Activated effector memory CD4-positive, alpha-beta T cell treated with anti-CD3 and anti-CD28 coated beads, Interleukin-2, amount 50 U/mL, for 16 hours (primary cell): ENCODE measurements at regions not wholly inside any gene's neighbourhood (a gene's known extent, or its start where the extent isn't known, plus 50 kb on each side); places are given as distances from the start of the nearest gene placed in this dataset.
"Not testable (repeated sequence)": the region's sequence is repeated elsewhere in the genome, so short reads cannot be mapped to it uniquely, and the experiment has no call there.

ENCODE experiments used
- DNase-seq: peaks from one replicate; pipeline ENCODE4 v3.0.0-alpha.2; 2020

GRCh38 chrX:26851981-26852380 is 611.2 kb downstream of the PPP4R3C start:
- DNase-seq, result no peak

DNA sequence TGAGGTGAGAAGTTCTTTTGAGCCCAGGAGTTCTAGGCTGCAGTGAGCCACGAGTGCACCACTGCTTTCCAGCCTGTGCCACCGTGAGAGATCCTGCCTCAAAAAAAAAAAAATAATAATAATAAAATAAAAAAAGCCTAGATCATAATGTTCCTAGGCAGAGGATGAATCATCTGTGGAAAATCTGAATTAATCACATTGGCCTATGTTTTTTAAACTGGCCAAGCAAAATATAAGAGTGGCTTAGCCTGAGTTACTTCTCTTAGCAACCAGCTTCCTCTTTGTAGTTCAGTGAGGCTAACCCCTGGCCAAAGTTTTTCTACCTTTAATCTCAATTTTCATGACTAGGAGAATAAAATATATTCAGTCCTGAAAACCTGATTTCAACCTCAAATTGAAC is 614.6 kb downstream of the PPP4R3C start:
- no peak for DNase-seq

DNA sequence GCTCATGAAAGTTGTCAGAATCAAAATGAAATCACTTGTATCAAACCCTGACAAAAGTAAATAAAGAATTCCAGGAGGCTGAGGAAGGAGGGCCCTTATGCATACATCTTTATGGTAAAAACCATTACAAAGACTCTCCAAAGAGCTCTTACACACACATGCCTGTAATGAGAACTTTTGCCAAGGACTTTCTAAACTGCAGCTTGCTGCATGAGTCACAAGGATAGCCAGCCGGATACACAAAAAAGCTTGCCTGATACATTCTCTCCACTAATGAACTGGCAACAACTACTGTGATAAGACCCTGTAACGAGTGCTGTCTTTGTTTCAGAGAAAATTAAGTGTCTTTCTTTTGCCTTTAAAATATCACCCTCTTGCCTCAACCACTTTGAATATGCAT is 618.1 kb downstream of the PPP4R3C start:
- no peak for DNase-seq

GRCh38 chrX:26822448-26822847 is 606.5 kb downstream of the MAGEB5 start:
- no peak for DNase-seq

DNA sequence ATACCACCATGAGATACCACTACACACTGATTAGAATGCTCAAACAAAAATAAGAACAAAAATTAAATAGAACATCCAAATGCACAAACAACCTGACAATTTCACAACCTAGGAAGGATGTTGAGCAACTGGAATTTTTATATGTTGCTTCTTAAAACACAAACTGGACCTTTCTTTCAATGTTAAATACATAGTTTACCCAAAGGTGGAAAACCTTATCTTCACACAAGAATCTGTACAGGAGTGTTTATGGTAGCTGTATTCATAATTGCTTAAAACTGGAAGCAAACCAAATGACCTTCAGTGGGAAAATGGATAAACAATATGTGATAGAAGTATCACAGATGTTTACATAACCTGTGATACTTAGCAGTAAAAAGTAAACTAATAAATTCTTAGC is 573.8 kb downstream of the MAGEB5 start:
- no peak for DNase-seq

DNA sequence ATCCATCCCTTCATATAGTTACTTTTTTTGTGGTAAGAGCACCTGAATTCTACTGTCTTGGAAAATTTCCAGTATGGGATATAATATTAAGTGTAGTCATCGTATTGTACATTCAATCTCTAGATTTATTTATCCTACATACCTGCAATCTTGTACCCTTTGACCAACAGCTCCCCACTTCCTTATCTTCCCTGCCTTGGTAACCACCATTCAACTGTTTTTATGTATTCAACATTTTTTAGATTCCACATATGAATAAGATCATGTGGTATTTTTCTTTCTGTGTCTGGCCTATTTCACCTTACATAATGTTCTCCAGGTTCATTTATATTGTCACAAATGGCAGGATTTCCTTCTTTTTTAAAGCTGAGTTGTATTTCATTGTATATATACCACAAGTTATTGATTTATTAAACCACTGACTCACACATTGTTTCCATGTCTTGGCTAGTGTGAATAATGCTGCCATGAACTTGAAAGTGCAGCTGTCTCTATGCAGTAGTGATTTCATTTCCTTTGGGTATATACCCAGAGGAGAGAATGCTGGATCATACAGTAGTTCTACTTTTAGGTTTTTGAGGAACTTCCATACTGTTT is 572.5 kb downstream of the MAGEB5 start:
- no peak for DNase-seq

DNA sequence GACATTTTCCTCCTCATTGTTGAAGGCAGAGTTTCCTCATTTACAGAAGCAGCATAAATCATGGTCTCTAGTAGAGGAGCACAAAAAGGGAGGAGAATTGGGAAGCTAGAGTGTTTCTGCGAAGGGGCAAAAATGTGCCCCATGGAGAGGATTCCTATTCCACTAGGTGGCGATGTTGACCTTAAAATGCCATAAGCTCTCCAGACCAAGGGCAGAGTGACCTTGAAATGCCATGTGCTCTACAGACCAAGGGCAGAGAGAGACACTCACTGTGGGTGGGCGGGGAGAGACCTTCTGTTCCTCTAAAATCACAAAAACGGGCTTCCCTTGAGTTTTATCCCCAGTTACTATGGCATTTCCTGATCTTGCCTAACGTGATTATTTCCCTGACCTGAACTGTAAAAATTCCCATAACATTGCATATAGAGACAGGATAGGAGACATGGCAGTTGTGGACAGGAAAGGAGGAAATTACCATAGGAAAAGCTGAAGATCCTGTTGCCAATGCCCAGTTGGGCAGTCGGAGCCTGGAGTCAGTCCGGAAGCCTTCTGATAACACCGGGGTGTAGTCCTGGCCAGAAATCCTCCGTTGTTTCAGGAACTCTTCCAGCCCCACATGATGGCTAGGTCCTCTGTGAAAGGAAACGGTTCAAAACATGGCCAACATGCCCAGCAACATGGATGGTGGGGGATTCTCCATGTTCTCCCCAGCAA is 567.7 kb downstream of the MAGEB5 start:
- DNase-seq, result no peak

DNA sequence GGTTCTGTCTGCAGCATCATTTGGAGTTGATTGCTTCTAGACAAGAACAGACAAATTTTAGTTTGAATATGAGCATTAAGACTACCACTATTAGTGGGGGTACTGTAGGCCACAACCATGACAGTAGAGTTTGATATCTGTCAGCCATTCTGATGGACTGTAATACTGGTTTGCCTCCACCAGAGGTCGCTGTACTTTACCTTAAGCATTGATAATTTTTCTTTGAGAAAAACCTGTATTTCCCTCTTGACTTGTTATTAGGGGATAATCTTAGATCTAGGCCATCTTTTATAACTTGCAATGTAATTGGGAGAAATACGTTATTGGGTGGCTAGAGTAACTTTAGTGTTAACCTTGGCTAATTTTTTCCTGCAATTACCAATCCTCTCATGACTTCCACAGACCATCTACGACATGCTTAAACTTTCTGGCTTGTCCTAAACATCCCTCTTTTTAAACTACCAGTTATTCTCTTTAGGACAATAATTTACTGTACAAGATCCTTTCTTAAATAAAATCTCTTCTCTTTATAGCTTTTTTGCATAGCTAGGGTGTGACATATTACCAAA is 562.4 kb downstream of the MAGEB5 start:
- no peak for DNase-seq

DNA sequence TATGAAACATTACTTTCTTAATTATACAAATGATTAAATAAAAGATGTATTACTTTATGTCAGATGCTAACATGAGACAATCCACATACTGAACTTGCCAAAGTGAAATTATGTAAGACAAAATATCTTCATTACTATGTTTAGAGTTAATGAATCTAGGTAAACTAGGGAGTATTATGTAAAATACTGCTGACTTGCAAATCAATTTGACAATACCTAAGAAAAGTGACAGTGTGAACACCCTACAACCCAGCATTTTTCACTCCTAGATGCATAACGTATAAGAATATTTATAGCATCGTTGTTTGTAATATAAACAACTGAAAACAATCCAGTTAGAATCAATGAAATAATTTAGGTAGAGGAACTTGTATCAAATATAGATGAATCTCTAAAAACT is 546.3 kb downstream of the MAGEB5 start:
- no peak for DNase-seq

DNA sequence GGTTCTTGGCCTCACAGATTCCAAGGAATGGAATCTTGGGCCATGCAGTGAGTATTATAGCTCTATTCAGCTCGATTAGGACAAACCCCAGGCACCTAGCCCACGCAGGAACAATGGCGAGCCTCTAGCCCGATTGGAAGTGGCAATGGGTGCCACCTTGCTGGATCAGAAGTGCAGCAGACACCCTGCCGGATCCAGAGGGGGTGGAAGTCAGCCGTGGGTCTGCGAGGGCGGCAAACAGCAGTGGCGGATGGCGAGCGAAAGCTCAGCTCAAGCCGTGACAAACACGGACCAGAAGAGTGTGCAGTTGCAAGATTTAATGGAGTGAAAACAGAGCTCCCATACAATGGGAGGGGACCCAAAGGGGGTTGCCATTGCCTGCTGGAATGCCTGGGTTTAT is 539.8 kb downstream of the MAGEB5 start:
- not testable (repeated sequence) for DNase-seq

DNA sequence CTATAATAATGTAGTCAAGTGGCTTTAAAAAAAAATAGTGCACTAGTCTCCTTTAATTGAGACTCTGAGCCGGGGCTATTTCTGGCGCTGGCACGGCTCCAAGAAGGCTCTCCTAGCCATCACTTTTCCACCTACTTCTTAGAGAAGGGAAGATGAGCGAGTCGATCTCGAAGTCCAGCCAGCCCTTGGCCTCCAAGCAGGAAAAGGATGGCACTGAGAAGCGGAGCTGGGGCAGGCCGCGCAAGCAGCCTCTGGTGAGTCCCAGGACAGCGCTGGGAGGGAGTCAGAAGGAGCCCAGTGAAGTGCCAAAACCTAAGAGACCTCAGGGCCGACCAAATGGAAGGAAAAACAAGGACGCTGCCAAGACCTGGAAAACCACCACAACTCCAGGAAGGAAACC is 531.9 kb downstream of the MAGEB5 start:
- DNase-seq, result no peak

DNA sequence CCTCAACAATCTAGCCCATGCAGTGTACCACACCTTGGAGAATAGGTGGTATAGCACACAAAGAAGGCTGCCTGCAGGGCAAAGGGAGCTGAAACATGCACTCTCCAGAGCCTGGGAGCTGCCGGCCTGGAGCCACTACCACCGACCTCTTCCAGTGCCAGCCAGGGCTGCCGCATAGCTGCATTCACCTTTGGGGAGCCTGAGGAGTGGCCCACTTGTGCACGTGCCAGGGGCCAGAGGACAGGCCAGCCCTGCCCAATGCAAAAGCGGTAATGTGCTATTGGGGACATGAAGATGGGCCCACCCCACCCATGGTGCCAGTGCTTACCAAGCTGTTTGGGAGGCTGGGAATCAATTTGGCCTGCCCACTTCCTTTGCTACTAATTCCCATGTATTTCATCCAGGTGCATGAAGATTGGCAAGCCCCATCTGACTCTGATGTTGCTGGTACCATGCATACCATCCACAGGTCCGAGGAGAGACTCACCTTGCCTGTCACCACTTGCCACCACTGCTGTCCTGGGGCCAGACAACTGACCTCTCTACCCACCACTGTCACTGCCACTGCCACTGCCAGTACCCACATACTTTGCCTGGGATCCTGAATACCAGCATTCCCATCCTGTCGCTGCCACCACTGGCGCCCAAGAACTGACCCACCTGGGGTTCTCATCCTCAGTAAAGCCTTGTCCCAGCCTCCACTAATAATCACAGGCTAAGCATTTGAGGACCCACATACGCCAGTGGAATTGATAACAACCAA is 506.9 kb downstream of the MAGEB5 start:
- no peak for DNase-seq

DNA sequence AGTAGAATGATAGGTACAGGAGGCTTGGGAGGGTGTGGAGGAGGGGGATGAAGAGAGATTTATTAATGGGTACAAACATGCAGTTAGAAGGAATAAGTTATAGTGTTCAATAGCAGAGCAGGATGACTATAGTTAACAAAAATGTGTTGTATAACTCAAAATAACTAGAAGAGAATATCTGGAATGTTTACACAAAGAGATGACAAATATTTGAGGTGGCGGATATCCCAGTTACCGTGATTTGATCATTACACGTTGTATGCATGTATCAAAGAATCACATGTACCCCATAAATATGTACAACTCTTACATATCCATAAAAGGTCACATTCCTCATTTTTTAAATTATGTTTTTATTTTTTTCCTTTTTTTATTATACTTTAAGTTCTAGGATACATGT is 456.6 kb downstream of the MAGEB5 start:
- no peak for DNase-seq

- no peak for DNase-seq
These were observed 454.6 kb downstream of the MAGEB5 start for GRCh38 chrX:26670521-26670920.

- DNase-seq, result no peak
These were observed 448.9 kb downstream of the MAGEB5 start for GRCh38 chrX:26664919-26665318.

DNA sequence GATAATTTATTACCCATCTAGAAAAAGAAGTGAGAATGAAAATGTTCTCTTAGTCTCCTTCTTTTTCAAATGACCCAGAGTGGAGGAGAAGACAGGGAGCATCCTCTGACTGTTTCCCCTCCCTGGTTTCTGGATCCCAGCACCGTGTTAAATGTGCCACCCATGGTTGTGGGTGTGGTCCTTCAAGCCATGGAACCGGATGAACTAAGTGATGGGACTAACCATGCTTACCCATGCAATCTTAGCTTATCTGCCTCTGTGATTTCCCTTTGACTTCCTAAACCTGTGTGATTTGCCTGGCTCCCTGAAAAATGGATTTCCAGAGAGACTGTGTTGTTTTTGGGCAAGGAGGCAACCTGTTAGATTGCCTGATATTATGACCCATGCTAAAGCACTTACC is 437.1 kb downstream of the MAGEB5 start:
- no peak for DNase-seq

DNA sequence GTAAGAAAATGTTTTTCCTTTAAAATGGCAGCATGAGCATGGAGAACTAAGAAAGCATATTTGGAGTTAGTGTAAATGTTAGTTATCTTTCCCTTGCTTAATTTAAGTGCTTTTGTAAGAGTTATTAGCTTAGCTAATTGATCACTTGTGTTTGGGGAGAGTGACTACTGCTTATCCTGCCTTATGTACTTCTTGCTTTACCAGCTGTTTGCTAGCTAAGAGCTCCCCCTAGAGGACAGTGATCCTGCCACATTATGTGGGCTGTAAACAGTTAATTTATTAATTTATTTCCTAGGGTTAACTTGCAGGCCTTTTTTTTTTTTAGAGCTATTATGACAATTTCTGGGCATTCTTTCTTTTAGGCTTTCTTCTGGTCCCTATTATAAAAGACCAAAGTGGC is 435.8 kb downstream of the MAGEB5 start:
- DNase-seq, result no peak

- no peak for DNase-seq
These were observed 433.6 kb downstream of the MAGEB5 start for GRCh38 chrX:26649534-26649933.

GRCh38 chrX:26631385-26631784 is 415.4 kb downstream of the MAGEB5 start:
- DNase-seq, result no peak

- no peak for DNase-seq
These were observed 398.0 kb downstream of the MAGEB5 start for GRCh38 chrX:26613956-26614355.

- DNase-seq, result no peak
These were observed 391.0 kb downstream of the MAGEB5 start for GRCh38 chrX:26606971-26607370.

GRCh38 chrX:26597981-26598380 is 382.0 kb downstream of the MAGEB5 start:
- no peak for DNase-seq

DNA sequence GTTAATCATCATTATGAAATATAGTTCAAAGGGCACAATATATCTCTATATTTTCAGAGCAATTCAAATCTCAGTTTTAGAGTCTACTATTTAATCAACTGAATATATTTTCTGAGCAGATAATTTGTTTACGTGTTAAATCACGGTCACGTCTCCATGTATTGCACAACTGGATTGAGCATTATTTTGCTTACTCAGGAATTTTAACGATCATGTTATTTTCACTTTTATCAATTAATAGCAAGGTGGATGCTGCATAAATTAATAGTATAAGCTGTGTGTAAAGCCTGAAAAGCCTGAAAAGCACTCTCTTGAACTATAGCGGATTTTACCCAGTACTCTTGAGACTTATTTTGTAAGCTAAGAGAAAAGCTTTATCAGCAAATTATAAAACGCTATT is 374.9 kb downstream of the MAGEB5 start:
- no peak for DNase-seq

DNA sequence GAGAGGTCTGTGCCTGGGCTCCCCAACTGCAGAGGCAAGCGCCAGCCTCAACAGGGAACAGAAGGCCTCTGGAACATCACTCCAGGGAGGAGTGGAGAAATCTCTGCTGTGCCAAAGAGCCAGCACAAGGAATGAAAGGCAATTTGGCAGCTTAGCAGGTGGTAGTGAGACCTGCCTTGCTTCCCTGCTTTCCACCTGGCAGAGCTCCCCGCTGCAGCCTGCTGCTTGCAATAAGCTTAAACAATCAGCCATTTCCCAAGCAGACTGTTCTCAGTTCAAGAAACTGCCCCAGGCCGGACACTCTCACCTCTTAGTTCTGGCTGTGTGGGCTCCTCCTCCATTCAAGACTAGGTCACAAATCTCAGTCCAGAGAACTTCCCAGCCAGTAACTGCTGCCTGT is 370.6 kb downstream of the MAGEB5 start:
- DNase-seq, result no peak
